H9 (cell line): ENCODE measurements at regions not wholly inside any gene's neighbourhood (a gene's known extent, or its start where the extent isn't known, plus 50 kb on each side); places are given as distances from the start of the nearest gene placed in this dataset.

ENCODE experiments used
- DNase-seq: peaks from one replicate; pipeline ENCODE4 v3.0.0-alpha.2; 2017
- H2AFZ ChIP-seq: one replicate; pipeline ENCODE4 v1.6.1; 2013; ENCODE audit warnings: mild to moderate bottlenecking, low read length, control low read depth, moderate library complexity
- H2AK5ac ChIP-seq: 2 replicates; pipeline ENCODE4 v1.6.1; 2013; ENCODE audit warnings: low read length, control low read depth, mixed read lengths; ENCODE audit not compliant: insufficient read length
- H2BK120ac ChIP-seq: one replicate; pipeline ENCODE4 v1.6.1; 2013; ENCODE audit warnings: low read depth, mild to moderate bottlenecking, low read length, control low read depth, inconsistent platforms; ENCODE audit not compliant: poor library complexity, severe bottlenecking
- H2BK12ac ChIP-seq: 2 replicates; pipeline ENCODE4 v1.6.1; 2013; ENCODE audit warnings: low read length, control low read depth, mixed read lengths, low read depth; ENCODE audit not compliant: insufficient read length
- H2BK15ac ChIP-seq: 2 replicates; pipeline ENCODE4 v1.6.1; 2013; ENCODE audit warnings: low read depth, low read length, control low read depth
- H2BK20ac ChIP-seq: one replicate; pipeline ENCODE4 v1.6.1; 2013; ENCODE audit warnings: low read depth, mild to moderate bottlenecking, low read length, control low read depth, inconsistent platforms; ENCODE audit not compliant: poor library complexity, severe bottlenecking
- H2BK5ac ChIP-seq: 2 replicates; pipeline ENCODE4 v1.6.1; 2013; ENCODE audit warnings: low read length, control low read depth, mixed read lengths; ENCODE audit not compliant: insufficient read length
- H3K14ac ChIP-seq: 2 replicates; pipeline ENCODE4 v1.6.1; 2013; ENCODE audit warnings: low read length, control low read depth; ENCODE audit not compliant: insufficient read depth
- H3K18ac ChIP-seq: 2 replicates; pipeline ENCODE4 v1.6.1; 2013; ENCODE audit warnings: low read depth, mild to moderate bottlenecking, mixed read lengths, low read length, control low read depth; ENCODE audit not compliant: insufficient read length
- H3K23ac ChIP-seq: 2 replicates; pipeline ENCODE4 v1.6.1; 2013; ENCODE audit warnings: low read length, control low read depth, mixed read lengths, low read depth; ENCODE audit not compliant: insufficient read length
- H3K23me2 ChIP-seq: 2 replicates; pipeline ENCODE4 v1.6.1; 2013; ENCODE audit warnings: low read depth, mild to moderate bottlenecking, mixed read lengths, low read length, control low read depth; ENCODE audit not compliant: insufficient read length, poor library complexity, severe bottlenecking
- H3K27ac ChIP-seq: 2 replicates; pipeline ENCODE4 v1.5.1; 2013; ENCODE audit warnings: low read length, control low read depth, mixed read lengths, low read depth; ENCODE audit not compliant: insufficient read length
- H3K27me3 ChIP-seq: 2 replicates; pipeline ENCODE4 v1.6.1; 2013; ENCODE audit warnings: low read length, control low read depth, inconsistent platforms; ENCODE audit not compliant: insufficient read depth
- H3K4ac ChIP-seq: 2 replicates; pipeline ENCODE4 v1.6.1; 2013; ENCODE audit warnings: low read depth, mild to moderate bottlenecking, control low read depth, inconsistent platforms, low read length, moderate library complexity
- H3K4me1 ChIP-seq: 2 replicates; pipeline ENCODE4 v1.6.1; 2013; ENCODE audit warnings: low read length, control low read depth, inconsistent platforms; ENCODE audit not compliant: insufficient read depth
- H3K4me2 ChIP-seq: 2 replicates; pipeline ENCODE4 v1.6.1; 2013; ENCODE audit warnings: low read length, control low read depth, mixed read lengths; ENCODE audit not compliant: insufficient read length, insufficient read depth
- H3K56ac ChIP-seq: 2 replicates; pipeline ENCODE4 v1.6.1; 2013; ENCODE audit warnings: low read depth, mild to moderate bottlenecking, mixed read lengths, low read length, control low read depth; ENCODE audit not compliant: insufficient read length
- H3K79me1 ChIP-seq: 2 replicates; pipeline ENCODE4 v1.6.1; 2013; ENCODE audit warnings: low read depth, mild to moderate bottlenecking, moderate library complexity, low read length, control low read depth, inconsistent platforms; ENCODE audit not compliant: insufficient read depth, poor library complexity, severe bottlenecking
- H3K79me2 ChIP-seq: 2 replicates; pipeline ENCODE4 v1.6.1; 2013; ENCODE audit warnings: low read length, control low read depth, inconsistent platforms; ENCODE audit not compliant: insufficient read depth
- H3K9ac ChIP-seq: 2 replicates; pipeline ENCODE4 v1.6.1; 2013; ENCODE audit warnings: low read length, control low read depth, mixed read lengths; ENCODE audit not compliant: insufficient read length; ENCODE audit errors: extremely low read depth
- H3K9me3 ChIP-seq: one replicate; pipeline ENCODE4 v1.6.1; 2013; ENCODE audit warnings: low read depth, low read length, inconsistent platforms; ENCODE audit not compliant: control insufficient read depth
- H3T11ph ChIP-seq: one replicate; pipeline ENCODE4 v1.6.1; 2013; ENCODE audit warnings: mild to moderate bottlenecking, low read length, control low read depth, inconsistent platforms
- H4K20me1 ChIP-seq: one replicate; pipeline ENCODE4 v1.6.1; 2013; ENCODE audit not compliant: control insufficient read depth, insufficient read length, insufficient read depth
- H4K5ac ChIP-seq: 2 replicates; pipeline ENCODE4 v1.6.1; 2013; ENCODE audit warnings: low read depth, mild to moderate bottlenecking, mixed read lengths, low read length, control low read depth; ENCODE audit not compliant: insufficient read length
- H4K8ac ChIP-seq: replicated peaks from 2 replicates; pipeline ENCODE4 v1.6.1; 2013; ENCODE audit warnings: low read length, control low read depth, mixed read lengths, low read depth; ENCODE audit not compliant: insufficient read length
- H4K91ac ChIP-seq: 2 replicates; pipeline ENCODE4 v1.6.1; 2013; ENCODE audit warnings: low read depth, mild to moderate bottlenecking, moderate library complexity, mixed read lengths, low read length, control low read depth; ENCODE audit not compliant: insufficient read length
- H3K27ac Mint-ChIP-seq, 3 experiments: 2 replicates in 2 of 3; 3 replicates in 1 of 3; pipeline ENCODE4 v1.8.0; 2020 to 2021; ENCODE audit warnings: mixed read lengths in 3 of 3, mild to moderate bottlenecking in 1 of 3, moderate library complexity in 1 of 3
- H3K27me3 Mint-ChIP-seq: 2 replicates; pipeline ENCODE4 v1.8.0; 2021; ENCODE audit warnings: low read depth, mild to moderate bottlenecking, moderate library complexity, mixed read lengths
- H3K36me3 Mint-ChIP-seq, 3 experiments: 2 replicates in 2 of 3; 3 replicates in 1 of 3; pipeline ENCODE4 v1.8.0; 2020 to 2021; ENCODE audit warnings: low read depth in 3 of 3, mixed read lengths in 3 of 3; ENCODE audit not compliant: insufficient read depth in 1 of 3
- H3K4me1 Mint-ChIP-seq, 2 experiments: 2 replicates each; pipeline ENCODE4 v1.8.0; 2020; ENCODE audit warnings: mixed read lengths in 2 of 2
- H3K4me3 Mint-ChIP-seq, 2 experiments: 2 replicates in 1 of 2; 3 replicates in 1 of 2; pipeline ENCODE4 v1.8.0; 2020 to 2021; ENCODE audit warnings: mild to moderate bottlenecking in 2 of 2, mixed read lengths in 2 of 2, moderate library complexity in 1 of 2
- H3K9me3 Mint-ChIP-seq, 2 experiments: 2 replicates in 1 of 2; 3 replicates in 1 of 2; pipeline ENCODE4 v1.8.0; 2020; ENCODE audit warnings: mild to moderate bottlenecking in 2 of 2, mixed read lengths in 2 of 2, moderate library complexity in 1 of 2
- CTCF ChIP-seq: fragments of 200-600 bp; sonication (generic); conservative IDR thresholded peaks from 3 replicates; pipeline ENCODE4 v1.8.0; 2021; ENCODE audit warnings: antibody characterized with exemption, mild to moderate bottlenecking
- whole genome bisulfite sequencing: extraction: QIAGEN DNeasy Blood & Tissue Kit; methylation state at CpG from one replicate; pipeline ENCODE4 v1.1.7; 2013; ENCODE audit warnings: missing lambda C conversion rate, low lambda C conversion rate, mixed read lengths; ENCODE audit not compliant: insufficient read length; ENCODE audit errors: extremely low coverage; 5-methylcytosine and 5-hydroxymethylcytosine counted together

- H4K5ac ChIP-seq, result no peak overlapping the region
- H2AFZ ChIP-seq, result no peak overlapping the region
- H2BK5ac ChIP-seq, result no peak overlapping the region
- no peaks in the 10 kb centered on the region for H4K20me1 ChIP-seq
- H3K4ac ChIP-seq, result no peak overlapping the region
- H3K56ac ChIP-seq, result no peak overlapping the region
- no peak overlapping the region for H4K8ac ChIP-seq
- H4K91ac ChIP-seq, result no peak overlapping the region
- no peaks in the 10 kb centered on the region for H3K9me3 Mint-ChIP-seq
- peaks cover 8 to 10% of the 10 kb centered on the region in 2 experiments for H3K4me1 Mint-ChIP-seq
- no peak overlapping the region for H2AK5ac ChIP-seq
- H3K27me3 ChIP-seq, result no peaks in the 10 kb centered on the region
- H3K36me3 Mint-ChIP-seq, result no peaks in the 10 kb centered on the region
- no peak overlapping the region for H3K14ac ChIP-seq
- no peak overlapping the region; a peak in 1 of 7 replicates for H3K27ac Mint-ChIP-seq
- no peak overlapping the region for H3K4me3 Mint-ChIP-seq
- no peak overlapping the region for H2BK120ac ChIP-seq
- no peak for TF ChIP-seq CTCF
- no peak overlapping the region for H3K27ac ChIP-seq
- DNase-seq, result no peak
- H3K4me1 ChIP-seq, result no peaks in the 10 kb centered on the region; the same call in 1 of the 2 replicates
- H2BK20ac ChIP-seq, result no peak overlapping the region
- no peak overlapping the region for H2BK15ac ChIP-seq
- no peak overlapping the region for H3T11ph ChIP-seq
- no peaks in the 10 kb centered on the region for H3K9me3 ChIP-seq
- no CpG with 5 or more reads among the region's 4 CpGs for WGBS
- H3K27me3 Mint-ChIP-seq, result no peaks in the 10 kb centered on the region
- no peaks in the 10 kb centered on the region for H3K23me2 ChIP-seq
- no peak overlapping the region for H3K9ac ChIP-seq
- no peak overlapping the region for H3K23ac ChIP-seq
- no peak overlapping the region for H2BK12ac ChIP-seq
- no peaks in the 10 kb centered on the region for H3K79me1 ChIP-seq
- H3K18ac ChIP-seq, result no peak overlapping the region
- no peak overlapping the region for H3K4me2 ChIP-seq
- H3K79me2 ChIP-seq, result no peaks in the 10 kb centered on the region
These were observed 875.8 kb upstream of the CELF2 start for GRCh38 chr10:10141782-10142382.
